HG02885 (cell line): ENCODE measurements at regions not wholly inside any gene's neighbourhood (a gene's known extent, or its start where the extent isn't known, plus 50 kb on each side); places are given as distances from the start of the nearest gene placed in this dataset.

ENCODE experiments used
- ATAC-seq: cut with Tn5 transposase; IDR thresholded peaks from one replicate; pipeline ENCODE4 v1.9.1; 2021; ENCODE audit warnings: mild to moderate bottlenecking; ENCODE audit not compliant: unreplicated experiment, poor library complexity

DNA sequence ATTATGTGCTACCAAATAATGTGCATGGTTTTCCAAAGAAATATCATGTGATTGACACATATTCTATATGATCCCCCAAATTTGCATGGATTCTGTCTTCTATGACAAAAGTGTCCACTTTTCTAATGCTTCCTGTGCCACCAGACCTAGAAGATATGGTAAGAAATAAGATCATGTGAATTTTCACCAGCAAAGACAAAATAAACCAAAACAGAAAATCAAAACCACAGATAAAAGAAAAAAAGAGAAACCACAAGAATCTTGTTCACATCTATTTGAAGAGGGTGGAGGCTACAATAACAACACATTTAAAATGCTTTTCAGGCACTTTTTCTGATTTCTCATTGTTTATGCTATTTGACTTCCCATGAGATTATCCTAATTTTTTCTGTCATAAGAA lies 303.4 kb downstream of the DIPK2A start:
- peak; percentile 43 for ATAC-seq

DNA sequence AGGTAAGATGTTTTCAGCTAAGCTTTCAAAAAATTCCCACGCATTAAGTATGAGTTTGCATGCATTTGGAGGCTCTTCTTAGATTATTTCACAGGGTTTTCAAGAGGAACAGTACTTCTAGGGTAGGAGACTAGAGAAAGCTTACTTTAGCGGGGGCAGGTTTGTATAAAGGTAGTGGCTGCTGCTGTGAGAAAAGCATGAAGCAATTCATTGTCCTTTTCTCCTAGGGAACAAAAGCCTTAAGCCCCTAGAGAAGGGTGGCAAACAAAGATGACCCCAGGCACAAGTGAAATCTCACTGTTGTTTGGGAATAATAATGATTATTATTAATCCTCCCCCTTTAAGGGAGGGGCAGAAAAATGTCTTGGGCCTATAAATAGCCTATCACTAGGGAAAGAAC lies 310.7 kb downstream of the DIPK2A start:
- no peak for ATAC-seq

- no peak for ATAC-seq
These were observed 314.8 kb downstream of the DIPK2A start for GRCh38 chr3:144286235-144286910.

DNA sequence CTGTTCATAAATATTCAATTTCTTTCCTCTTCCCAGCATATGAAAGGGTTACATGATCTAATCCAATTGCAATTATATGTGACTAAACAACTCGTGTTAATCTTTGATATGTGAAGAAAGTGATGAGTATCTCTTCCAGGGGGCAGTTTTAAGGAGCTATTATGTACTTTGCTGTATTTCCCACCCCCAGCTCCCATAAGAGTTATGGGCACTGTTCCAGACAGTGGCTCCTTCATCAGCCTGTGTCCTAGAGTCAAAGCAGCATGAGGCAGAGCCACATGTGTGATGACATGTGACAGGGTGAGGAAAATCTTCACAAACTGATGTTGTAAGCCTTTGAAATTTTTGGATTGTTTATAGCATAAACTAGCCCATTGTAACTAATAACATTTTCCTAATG lies 315.4 kb downstream of the DIPK2A start:
- no peak for ATAC-seq

GRCh38 chr3:144289057-144289456 lies 317.4 kb downstream of the DIPK2A start:
- no peak for ATAC-seq

DNA sequence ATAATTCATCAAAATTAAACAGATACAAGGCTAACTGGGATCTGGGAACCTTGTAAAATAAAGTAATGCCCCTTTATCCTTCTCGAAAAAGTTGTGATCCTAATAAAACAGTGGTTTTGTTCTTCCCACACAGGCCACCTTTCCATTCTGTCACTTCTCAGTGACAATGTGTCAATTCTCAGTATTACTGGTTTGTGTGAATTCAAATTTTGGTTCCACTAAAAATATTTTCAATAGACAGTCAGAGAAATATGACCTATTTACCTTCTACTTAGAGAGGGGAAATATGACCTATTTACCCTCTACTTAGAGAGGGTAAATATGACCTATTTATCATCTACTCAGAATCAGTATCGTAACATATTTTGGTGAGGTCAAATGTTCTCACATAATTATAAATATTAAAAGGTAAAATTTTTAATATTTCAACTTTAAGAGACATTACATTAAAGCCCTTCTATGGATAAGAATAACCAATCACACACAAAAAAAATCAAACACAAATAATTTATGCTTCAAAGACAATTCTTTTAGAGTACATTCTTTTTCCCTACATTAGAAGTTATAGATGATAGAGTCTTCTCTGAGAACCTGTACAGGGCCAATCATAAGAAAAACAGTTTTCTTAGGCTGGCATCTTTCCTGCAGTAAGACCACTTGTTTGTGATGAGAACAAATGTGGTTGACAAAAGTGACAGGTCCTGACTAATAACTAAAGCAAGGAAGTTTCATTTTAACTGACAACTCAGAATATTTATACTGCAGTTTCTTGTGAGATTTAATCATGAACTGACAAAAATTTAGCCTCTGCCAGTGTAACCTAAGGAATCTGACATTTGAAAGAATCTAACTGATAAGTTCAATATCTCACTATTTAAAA lies 323.3 kb downstream of the DIPK2A start:
- peak; percentile 80 for ATAC-seq

- no peak for ATAC-seq
These were observed 324.0 kb downstream of the DIPK2A start for GRCh38 chr3:144295613-144296012.

DNA sequence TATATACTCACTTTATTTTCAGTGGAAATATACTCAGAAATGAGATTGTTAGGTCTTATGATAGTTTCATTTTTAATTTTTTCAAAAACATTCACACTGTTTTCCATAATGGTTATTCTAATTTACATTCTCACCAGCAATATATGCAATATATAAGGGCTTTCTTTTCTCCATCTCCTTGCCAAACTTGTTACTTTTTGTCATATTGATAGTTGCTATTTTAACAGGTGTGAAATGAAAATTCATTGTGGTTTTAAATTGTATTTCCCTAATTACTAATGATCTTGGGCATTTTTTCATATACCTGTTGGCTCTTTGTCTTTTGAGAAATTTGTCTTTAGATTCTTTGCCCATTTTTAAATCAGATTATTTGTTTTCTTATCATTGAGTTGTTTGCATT lies 325.2 kb downstream of the DIPK2A start:
- peak; percentile 33 for ATAC-seq

DNA sequence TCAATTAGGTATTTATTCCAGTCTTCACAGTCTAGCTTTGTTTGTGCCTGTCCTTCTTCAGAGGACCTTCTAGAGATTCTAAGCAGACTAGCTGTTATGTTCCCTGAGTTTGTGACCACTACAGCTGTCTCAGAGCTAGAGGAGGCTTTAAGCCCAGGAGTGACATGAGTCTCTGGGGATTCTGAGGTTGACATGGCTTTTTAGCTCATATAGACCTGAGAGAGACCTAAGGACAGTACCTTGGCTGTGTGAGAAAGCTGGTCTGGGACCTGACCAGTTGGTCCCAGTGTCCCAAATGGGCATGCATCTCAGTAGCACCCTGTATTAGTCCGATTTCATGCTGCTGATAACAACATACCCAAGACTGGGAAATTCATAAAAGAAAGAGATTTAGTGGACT lies 330.2 kb downstream of the DIPK2A start:
- ATAC-seq: no peak

- ATAC-seq: no peak
These were observed 336.3 kb downstream of the DIPK2A start for GRCh38 chr3:144307951-144308350.

- ATAC-seq: no peak
These were observed 336.8 kb downstream of the DIPK2A start for GRCh38 chr3:144308396-144308795.

DNA sequence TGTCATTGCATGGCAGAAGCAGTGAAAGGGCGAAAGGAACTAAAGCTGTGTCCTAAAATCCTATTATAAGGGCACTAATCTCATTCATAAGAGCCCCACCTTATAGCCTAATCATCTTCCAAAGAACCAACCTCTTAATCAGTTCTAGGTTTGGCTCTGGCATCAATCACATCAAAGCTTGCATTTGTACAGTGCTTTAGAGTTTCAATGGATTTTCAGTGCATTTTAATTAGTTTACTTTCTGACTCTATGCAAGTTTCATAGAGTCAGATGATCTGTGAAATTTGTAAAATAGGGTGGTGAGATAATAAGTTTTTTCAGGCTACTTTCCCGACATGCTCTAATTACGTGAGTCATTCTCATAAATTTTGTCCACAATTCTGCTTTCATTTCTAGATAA lies 341.1 kb downstream of the DIPK2A start:
- ATAC-seq: no peak

DNA sequence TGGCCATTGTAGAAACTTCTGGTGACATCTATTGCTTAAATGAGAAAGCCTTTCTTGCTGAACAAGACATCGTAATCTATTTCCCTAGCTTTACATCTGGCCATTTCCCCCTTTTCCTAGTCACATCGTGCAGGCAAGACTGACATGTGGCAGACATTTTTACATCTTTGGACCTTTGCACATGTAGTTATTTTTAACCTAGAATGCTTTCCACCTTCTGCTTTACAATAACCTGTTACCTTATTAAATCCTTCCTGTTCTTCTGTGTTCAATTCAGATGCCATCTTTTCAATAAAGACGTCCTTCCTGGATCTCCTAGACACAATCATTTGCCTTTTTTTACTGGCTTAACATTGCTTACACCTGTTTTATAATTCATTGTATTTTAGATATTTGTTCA lies 343.3 kb downstream of the DIPK2A start:
- ATAC-seq: no peak

DNA sequence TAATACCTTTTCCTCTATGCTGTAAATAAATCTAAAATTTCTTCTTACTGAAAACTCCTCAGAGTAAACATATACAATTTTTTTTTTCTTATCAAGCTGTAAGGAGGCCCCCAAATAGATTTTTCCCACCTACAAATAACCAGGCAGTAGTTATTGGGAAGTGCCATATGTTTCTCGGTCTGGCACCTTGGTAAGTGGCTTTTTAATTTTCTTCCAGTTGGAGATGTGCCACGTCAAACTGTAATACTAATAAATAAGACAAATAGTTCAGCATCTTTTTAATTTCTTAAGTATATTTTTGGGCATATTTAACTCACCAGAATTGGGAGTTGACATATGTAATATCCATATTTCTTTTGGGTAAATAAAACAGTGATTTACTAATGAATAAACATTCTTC lies 346.3 kb downstream of the DIPK2A start:
- ATAC-seq: no peak

GRCh38 chr3:144324076-144324475 lies 352.5 kb downstream of the DIPK2A start:
- ATAC-seq: no peak

- ATAC-seq: peak; percentile 72
These were observed 361.2 kb downstream of the DIPK2A start for GRCh38 chr3:144332868-144333267.

DNA sequence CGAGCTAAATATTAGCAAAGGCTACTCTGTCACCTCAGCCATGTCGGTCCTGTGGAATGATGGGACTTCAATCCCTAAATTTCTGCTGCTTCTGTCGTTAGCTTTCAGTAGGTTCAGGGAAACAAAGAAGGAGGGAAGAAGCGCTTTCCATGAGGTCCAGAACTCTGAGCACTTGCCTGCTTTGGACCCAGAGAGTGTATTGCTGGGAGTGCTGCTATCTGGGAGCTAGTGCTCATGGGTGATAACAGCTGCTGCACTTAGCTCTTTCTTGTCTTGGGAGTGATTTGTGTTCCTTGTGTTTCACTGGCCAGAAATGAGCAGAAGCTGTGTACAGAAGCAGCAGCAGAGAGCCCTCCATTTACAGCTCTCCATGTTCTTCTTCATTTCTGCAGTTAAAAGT lies 369.8 kb downstream of the DIPK2A start:
- ATAC-seq: no peak

- ATAC-seq: no peak
These were observed 371.7 kb downstream of the DIPK2A start for GRCh38 chr3:144343343-144343742.

GRCh38 chr3:144343777-144344176 lies 372.2 kb downstream of the DIPK2A start:
- ATAC-seq: no peak

DNA sequence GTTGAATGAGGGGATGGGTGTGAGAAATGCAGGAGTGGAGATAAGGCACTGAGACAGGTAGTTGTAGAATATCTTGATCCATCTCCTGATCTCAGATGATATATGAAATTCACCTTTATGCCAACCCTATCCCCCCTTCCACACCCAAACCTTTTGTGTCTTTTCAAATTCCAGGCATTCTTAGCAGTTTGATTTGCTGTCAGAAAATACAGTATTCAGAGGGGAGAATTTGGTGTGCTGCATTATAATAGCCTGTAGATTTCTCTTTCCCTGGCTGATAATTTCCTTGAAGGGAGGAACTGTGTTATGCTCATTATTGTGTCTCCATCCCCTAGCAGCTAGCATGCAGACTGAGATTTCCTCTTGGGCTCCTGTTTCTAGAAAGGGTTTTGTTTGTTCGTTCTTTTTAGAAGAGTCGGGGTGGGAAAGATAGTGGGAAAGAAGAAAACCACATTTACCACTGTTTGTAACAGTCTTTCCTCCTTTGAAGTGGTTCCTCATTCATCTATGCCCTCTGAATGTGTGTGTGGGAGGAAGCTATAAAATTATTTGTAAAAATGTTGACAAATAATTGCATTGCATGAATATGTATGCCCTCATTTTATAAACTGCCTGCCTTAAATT lies 373.4 kb downstream of the DIPK2A start:
- ATAC-seq: no peak

DNA sequence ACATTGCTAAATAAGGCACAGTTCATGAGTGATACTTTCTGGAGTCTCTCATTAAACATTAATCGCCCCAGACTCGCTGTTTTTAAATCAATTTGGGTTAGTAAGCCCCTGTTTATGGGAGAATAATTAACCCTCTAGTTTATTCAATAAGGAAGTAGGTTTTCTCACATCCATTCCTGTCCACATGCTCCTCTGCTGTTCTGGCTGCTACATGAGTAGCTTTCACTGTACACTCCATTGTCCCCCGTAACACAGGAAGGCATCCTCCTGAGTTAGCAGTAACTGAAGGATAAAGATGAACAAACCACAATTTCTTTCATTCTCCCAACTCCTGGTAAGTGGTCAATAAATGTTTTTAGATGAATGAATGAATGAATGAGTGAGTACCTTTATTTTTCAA lies 378.5 kb downstream of the DIPK2A start:
- no peak for ATAC-seq
